ENCODE measurements at regions not wholly inside any gene's neighbourhood (a gene's known extent, or its start where the extent isn't known, plus 50 kb on each side); places are given as distances from the start of the nearest gene placed in this dataset.

DNA sequence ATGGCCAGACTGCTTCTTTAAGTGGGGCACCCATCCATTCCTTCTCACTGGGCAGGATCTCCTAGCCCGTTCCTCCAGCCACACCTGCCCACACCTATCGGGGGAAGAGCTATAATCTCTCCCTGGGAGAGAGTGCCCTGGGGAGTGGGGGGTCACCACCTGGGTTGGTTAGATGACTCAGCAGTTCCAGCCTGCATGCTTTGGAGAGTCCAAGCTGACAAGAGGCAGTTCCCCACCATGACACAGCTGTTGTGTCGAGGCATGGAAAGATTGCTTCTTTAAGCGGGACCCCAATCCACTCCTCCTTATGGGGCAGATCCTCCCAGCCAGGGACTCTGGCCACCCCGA is 52.6 kb upstream of the PPFIA2 start:
- TF ChIP-seq YY1 (IDR thresholded peaks at IDR 0.05; ENCODE audit: low read depth) (no peak), GABPA (IDR thresholded peaks at IDR 0.05; ENCODE audit: low read depth) (no peak), TEAD4 (IDR thresholded peaks at IDR 0.05; ENCODE audit: borderline replicate concordance, insufficient read depth) (no peak)
- TF ChIP-seq, protein P1, sequence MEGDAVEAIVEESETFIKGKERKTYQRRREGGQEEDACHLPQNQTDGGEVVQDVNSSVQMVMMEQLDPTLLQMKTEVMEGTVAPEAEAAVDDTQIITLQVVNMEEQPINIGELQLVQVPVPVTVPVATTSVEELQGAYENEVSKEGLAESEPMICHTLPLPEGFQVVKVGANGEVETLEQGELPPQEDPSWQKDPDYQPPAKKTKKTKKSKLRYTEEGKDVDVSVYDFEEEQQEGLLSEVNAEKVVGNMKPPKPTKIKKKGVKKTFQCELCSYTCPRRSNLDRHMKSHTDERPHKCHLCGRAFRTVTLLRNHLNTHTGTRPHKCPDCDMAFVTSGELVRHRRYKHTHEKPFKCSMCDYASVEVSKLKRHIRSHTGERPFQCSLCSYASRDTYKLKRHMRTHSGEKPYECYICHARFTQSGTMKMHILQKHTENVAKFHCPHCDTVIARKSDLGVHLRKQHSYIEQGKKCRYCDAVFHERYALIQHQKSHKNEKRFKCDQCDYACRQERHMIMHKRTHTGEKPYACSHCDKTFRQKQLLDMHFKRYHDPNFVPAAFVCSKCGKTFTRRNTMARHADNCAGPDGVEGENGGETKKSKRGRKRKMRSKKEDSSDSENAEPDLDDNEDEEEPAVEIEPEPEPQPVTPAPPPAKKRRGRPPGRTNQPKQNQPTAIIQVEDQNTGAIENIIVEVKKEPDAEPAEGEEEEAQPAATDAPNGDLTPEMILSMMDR (IDR thresholded peaks at IDR 0.05), result no peak
- no peak for DNase-seq
- Histone ChIP-seq H3K4me2 (no peak overlapping the region), H3K36me3 (replicated peaks in 1 of 2; ENCODE audit: control insufficient read depth in 1 of 2, insufficient read depth in 2 of 2, low read length in 1 of 2) (no peaks in the 10 kb centered on the region), H4K20me1 (ENCODE audit: insufficient read depth) (no peaks in the 10 kb centered on the region), H3K27me3 (ENCODE audit: insufficient read depth) (no peaks in the 10 kb centered on the region), H3K27ac (ENCODE audit: low read depth in 2 of 2, low read length in 1 of 2) (no peak overlapping the region), H3K4me1 (ENCODE audit: control insufficient read depth in 1 of 2, insufficient read depth in 2 of 2, low read depth in 1 of 2, low read length in 1 of 2) (no peaks in the 10 kb centered on the region; a peak in 1 of 4 replicates), H3F3A (replicated peaks; ENCODE audit: insufficient read depth) (no peaks in the 10 kb centered on the region), H3K79me2 (ENCODE audit: insufficient read depth) (no peaks in the 10 kb centered on the region), H3K9ac (no peak overlapping the region), H3K9me2 (no peaks in the 10 kb centered on the region), H2AFZ (ENCODE audit: low read depth) (no peak overlapping the region), H3K9me3 (no peaks in the 10 kb centered on the region), H3K4me3 (ENCODE audit: low read depth in 2 of 2, low read length in 1 of 2) (no peak overlapping the region)
- ChIA-PET POLR2A (no interaction called here), CTCF (interaction anchor here (0.9 kb wide), 1 partner anchor 14 kb away, joined by 4 read pairs; no protein-coding TSS in a partner anchor)
- WGBS (ENCODE audit: low lambda C conversion rate), result 33% methylated on average over 3 of the region's 5 CpGs

DNA sequence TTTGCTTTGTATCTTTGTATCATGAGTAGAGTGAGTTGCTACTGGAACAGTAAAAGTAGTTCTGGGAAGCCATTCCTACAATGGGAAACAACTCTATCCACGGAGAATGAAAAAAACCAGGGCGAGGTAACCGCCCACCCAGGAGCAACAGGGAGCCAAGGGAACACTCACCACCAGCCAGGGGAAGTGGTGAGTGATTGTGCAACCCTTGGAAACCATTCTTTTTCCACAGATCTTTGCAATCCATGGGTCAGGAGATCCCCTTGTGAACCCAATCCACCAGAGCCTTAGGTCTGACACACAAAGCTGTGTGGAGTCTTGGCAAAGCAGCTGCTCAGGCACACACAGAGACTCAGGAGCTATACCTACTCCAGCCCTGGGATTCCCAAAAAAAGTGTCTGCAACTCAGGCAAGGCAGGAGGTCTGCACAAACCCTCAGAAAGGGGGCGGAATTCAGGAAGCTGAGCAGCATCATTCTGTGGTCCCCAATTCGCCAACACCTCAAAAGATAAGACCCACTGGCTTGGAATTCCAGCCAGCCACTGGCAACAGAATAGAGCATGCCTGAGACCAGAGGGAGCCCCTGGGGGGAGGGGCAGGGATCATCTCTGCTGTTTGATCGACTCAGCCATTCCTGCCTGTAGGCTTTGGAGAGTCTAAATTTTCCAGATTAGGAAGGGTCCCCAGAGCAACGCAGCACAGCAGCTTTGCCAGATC is 52.1 kb upstream of the PPFIA2 start:
- Histone ChIP-seq H3K9me3 (no peaks in the 10 kb centered on the region), H3K79me2 (ENCODE audit: insufficient read depth) (no peaks in the 10 kb centered on the region), H3K27me3 (ENCODE audit: insufficient read depth) (no peaks in the 10 kb centered on the region), H3K36me3 (replicated peaks in 1 of 2; ENCODE audit: control insufficient read depth in 1 of 2, insufficient read depth in 2 of 2, low read length in 1 of 2) (no peaks in the 10 kb centered on the region), H3K4me2 (no peak overlapping the region), H2AFZ (ENCODE audit: low read depth) (no peak overlapping the region), H4K20me1 (ENCODE audit: insufficient read depth) (no peaks in the 10 kb centered on the region), H3K9ac (no peak overlapping the region), H3K9me2 (no peaks in the 10 kb centered on the region), H3K27ac (ENCODE audit: low read depth in 2 of 2, low read length in 1 of 2) (no peak overlapping the region), H3F3A (replicated peaks; ENCODE audit: insufficient read depth) (no peaks in the 10 kb centered on the region), H3K4me3 (ENCODE audit: low read depth in 2 of 2, low read length in 1 of 2) (no peak overlapping the region), H3K4me1 (ENCODE audit: control insufficient read depth in 1 of 2, insufficient read depth in 2 of 2, low read depth in 1 of 2, low read length in 1 of 2) (no peaks in the 10 kb centered on the region; a peak in 1 of 4 replicates)
- DNase-seq, result no peak
- CTCF ChIA-PET, result interaction anchor here (0.9 kb wide), 1 partner anchor 13 kb away, joined by 4 read pairs; no protein-coding TSS in a partner anchor
- TF ChIP-seq, protein P2, sequence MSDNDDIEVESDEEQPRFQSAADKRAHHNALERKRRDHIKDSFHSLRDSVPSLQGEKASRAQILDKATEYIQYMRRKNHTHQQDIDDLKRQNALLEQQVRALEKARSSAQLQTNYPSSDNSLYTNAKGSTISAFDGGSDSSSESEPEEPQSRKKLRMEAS (IDR thresholded peaks at IDR 0.05; ENCODE audit: low read depth), result no peak
- TF ChIP-seq FOXJ3 (CRISPR knock-in tag; IDR thresholded peaks at IDR 0.05), result no peak
- no peak for TF ChIP-seq FOXM1 (IDR thresholded peaks at IDR 0.05; ENCODE audit: low read depth)
- no peak for TF ChIP-seq RXRA (IDR thresholded peaks at IDR 0.05; ENCODE audit: borderline replicate concordance, low read depth)
- TF ChIP-seq TAF1 (IDR thresholded peaks at IDR 0.05; ENCODE audit: borderline replicate concordance, low read depth, low read length), result no peak
- no peak for TF ChIP-seq MXI1 (IDR thresholded peaks at IDR 0.05; ENCODE audit: low read depth, low read length)
- TF ChIP-seq NRF1 (IDR thresholded peaks at IDR 0.05; ENCODE audit: low read depth, low read length), result no peak
- TF ChIP-seq, protein P3, sequence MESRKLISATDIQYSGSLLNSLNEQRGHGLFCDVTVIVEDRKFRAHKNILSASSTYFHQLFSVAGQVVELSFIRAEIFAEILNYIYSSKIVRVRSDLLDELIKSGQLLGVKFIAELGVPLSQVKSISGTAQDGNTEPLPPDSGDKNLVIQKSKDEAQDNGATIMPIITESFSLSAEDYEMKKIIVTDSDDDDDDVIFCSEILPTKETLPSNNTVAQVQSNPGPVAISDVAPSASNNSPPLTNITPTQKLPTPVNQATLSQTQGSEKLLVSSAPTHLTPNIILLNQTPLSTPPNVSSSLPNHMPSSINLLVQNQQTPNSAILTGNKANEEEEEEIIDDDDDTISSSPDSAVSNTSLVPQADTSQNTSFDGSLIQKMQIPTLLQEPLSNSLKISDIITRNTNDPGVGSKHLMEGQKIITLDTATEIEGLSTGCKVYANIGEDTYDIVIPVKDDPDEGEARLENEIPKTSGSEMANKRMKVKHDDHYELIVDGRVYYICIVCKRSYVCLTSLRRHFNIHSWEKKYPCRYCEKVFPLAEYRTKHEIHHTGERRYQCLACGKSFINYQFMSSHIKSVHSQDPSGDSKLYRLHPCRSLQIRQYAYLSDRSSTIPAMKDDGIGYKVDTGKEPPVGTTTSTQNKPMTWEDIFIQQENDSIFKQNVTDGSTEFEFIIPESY (IDR thresholded peaks at IDR 0.05; ENCODE audit: borderline replicate concordance, low read depth), result no peak
- POLR2A ChIA-PET, result no interaction called here
- 23% methylated on average over 6 of the region's 7 CpGs for WGBS (ENCODE audit: low lambda C conversion rate)
